ENCODE measurements at regions not wholly inside any gene's neighbourhood (a gene's known extent, or its start where the extent isn't known, plus 50 kb on each side); places are given as distances from the start of the nearest gene placed in this dataset.

GRCh38 chr11:36974771-36975170 is 376.7 kb upstream of the RAG2 start:
- no peak for DNase-seq (ENCODE audit: low spot score)

GRCh38 chr11:36953976-36954375 is 355.9 kb upstream of the RAG2 start:
- DNase-seq (ENCODE audit: low spot score), result no peak

DNA sequence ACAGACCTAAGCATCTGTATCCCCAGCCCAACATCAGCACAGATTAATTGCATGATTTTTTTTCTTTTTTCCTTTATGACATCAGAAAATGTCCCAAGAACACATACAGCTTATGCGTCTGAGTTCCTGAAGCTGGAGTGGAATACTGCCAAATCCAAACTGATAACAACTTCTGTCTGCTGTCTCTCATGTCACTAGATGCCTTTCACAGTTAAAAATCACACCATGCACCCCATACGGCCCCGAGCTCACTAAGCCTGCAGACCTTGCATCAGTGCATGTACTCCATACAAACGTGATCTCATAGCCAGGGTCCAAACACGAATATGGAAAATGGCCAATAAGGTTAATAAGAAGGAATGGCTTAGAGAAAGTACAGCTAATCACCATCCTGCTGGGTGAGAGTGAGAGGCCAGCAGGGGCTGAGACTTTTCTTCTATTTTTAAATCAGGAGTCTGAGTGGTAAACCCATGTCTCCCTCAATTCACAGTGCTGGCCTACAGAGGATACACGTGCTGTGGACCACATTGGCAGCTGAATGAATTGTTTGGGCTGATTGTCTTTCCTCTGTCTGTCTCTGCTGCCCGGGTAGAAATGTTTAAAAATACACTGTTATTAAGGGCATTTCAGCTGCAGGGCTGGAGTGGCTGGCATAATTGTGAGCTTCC is 350.6 kb upstream of the RAG2 start:
- DNase-seq (ENCODE audit: low spot score), result no peak

GRCh38 chr11:36945384-36945783 is 347.3 kb upstream of the RAG2 start:
- DNase-seq (ENCODE audit: low spot score), result no peak

GRCh38 chr11:36933481-36933880 is 335.4 kb upstream of the RAG2 start:
- no peak for DNase-seq (ENCODE audit: low spot score)

DNA sequence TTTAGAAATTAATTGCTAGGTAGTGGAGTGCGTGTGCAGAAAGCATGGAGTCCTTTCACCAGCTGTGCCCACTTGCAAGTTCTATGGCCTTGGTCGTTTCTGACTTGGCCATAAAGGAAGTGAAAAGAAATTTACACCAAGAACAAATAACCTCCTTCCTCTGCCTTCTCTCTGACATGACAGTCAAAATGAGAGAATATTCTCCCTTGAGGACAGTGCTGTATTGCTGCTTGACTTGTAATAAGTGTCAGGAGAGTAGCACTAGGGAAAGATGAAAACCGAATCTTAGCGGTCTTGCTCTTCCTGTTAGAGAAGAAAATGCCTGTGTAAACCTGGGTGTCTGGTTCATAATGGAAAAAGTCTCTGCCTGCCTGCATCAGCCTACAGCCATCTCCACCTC is 333.1 kb upstream of the RAG2 start:
- no peak for DNase-seq (ENCODE audit: low spot score)

DNA sequence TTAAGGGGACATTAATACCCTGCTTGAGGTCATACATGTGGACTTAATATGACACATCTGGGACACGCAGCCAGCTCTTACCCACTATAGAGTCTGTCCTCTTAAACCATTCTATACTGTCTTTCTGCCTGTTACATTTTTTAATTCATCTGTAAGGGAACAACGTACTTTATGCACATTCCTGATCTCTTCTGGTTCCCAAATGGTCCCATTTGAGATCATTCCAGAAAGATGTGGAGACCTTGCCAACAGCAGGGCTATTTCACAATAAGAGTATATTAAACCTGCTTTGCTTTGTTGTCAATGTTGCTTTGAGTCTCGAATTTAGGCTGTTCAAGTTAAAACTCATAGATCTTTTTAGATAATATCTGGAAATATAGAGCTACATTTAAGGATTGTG is 332.2 kb upstream of the RAG2 start:
- DNase-seq (ENCODE audit: low spot score), result no peak

- DNase-seq (ENCODE audit: low spot score), result no peak
Observed at GRCh38 chr11:36929401-36929800, 331.4 kb upstream of the RAG2 start.

GRCh38 chr11:36928621-36929020 is 330.6 kb upstream of the RAG2 start:
- DNase-seq (ENCODE audit: low spot score), result no peak

DNA sequence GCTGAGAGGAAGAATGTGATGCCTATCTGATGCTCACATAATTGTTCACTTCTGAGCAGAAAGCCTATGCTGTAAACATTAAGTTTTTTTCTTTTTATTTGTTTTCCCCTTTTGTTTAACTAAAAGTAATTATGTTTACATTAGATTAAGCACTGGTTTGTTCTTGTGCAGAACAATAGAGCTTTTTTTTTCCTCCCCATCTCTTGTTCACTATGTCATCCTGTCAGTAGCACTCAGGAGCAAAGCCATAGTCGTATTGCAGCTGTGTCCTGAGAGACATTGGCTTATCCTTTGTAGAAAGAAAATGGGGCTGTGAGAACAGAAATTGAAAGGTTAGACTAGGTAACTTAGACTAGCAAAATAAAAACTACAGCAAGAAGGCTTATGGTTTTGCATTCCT is 301.8 kb upstream of the RAG2 start:
- no peak for DNase-seq (ENCODE audit: low spot score)

DNA sequence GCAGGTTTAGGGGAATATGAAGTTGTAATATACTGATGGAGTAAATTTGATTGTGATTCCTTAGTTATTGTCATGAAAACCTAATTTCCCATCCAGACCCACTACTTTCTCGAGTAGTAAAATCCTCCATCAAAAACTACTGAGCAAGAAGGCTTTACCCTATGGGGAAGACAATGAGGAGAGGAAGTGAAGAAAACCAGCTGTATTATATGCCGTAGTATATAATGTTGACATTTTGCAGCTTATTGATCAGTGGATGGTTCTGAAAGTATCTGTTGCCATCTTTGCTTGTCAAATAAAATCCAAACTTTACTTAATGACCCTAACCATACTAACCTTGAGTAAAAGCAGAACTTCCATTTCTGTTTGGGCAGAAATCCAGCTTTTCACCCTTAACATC is 292.8 kb upstream of the RAG2 start:
- DNase-seq (ENCODE audit: low spot score), result no peak

GRCh38 chr11:36890121-36890679 is 292.2 kb upstream of the RAG2 start:
- no peak for DNase-seq (ENCODE audit: low spot score)

DNA sequence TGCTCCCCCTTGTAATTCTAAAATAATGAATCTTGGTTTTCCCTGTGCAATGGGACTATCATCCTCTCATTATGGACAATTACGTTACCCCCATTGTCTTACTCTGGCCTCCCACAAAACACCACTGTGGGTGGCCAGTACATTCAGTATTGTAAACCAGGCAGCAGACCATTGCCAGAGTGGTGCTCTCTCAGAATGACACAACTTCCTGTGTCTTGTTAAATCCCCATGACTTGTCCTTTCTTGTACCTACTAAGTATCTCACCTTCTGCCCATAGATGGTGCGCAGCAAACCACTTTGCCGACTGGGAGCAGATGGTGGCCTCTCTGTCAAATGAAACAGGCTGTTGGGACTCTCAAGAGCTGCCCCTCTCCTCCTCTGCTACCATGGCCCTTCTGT is 287.1 kb upstream of the RAG2 start:
- no peak for DNase-seq (ENCODE audit: low spot score)

GRCh38 chr11:36878737-36879136 is 280.7 kb upstream of the RAG2 start:
- no peak for DNase-seq (ENCODE audit: low spot score)

- no peak for DNase-seq (ENCODE audit: low spot score)
Observed at GRCh38 chr11:36877149-36877548, 279.1 kb upstream of the RAG2 start.

- DNase-seq (ENCODE audit: low spot score), result no peak
Observed at GRCh38 chr11:36876266-36876665, 278.2 kb upstream of the RAG2 start.

GRCh38 chr11:36874291-36874690 is 276.3 kb upstream of the RAG2 start:
- DNase-seq (ENCODE audit: low spot score), result no peak

- no peak for DNase-seq (ENCODE audit: low spot score)
Observed at GRCh38 chr11:36870361-36870760, 272.3 kb upstream of the RAG2 start.

DNA sequence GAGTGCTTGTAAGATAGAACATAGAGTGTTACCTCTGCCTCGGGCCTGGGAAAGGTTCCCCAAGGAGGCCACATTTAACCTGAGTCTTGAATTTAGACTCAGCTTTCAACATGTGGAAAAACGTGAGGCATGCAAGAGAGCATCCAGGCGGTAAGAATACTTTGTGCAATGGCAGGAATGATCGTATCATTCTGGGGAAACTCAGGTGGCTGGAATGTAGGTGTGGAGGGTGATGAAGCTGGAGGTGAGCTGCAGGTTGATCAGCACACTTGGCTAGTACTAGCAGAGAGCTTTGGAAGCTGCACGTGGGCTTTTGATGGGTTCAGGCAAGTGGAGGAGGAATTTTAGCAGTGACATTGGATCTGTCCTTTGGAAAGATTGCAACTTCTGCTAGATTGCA is 270.3 kb upstream of the RAG2 start:
- no peak for DNase-seq (ENCODE audit: low spot score)

- no peak for DNase-seq (ENCODE audit: low spot score)
Observed at GRCh38 chr11:36865846-36866245, 267.8 kb upstream of the RAG2 start.

GRCh38 chr11:36854875-36855274 is 256.8 kb upstream of the RAG2 start:
- DNase-seq (ENCODE audit: low spot score), result no peak

- no peak for DNase-seq (ENCODE audit: low spot score)
Observed at GRCh38 chr11:36848660-36849059, 250.6 kb upstream of the RAG2 start.

DNA sequence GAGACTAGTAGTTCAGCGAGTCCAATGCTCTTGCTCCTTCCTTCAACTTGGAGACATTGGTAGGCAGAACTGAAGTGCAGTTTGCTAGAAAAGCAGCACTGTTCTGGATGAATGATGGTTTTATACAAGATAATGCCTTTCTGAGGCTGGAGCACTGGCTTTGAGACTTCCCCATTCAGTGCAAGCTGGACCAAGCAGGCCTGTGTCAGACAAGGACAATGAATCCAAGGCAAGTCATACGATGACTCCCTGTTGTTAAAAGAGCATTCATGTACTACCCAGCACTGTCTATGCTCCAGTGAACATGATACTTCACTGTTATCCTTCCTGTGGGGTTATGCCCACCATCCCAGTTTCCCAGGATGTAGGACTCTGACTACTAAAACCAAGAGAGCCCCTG is 242.3 kb upstream of the RAG2 start:
- DNase-seq (ENCODE audit: low spot score), result no peak
